VCaP (cell line): ENCODE measurements at regions not wholly inside any gene's neighbourhood (a gene's known extent, or its start where the extent isn't known, plus 50 kb on each side); places are given as distances from the start of the nearest gene placed in this dataset.

Source experiments
- H3K27ac ChIP-seq: fragments of 450-650 bp; 2 replicates; pipeline ENCODE4 v1.5.1; 2017
- CTCF ChIP-seq: fragments of 450-650 bp; conservative IDR thresholded peaks from 2 replicates; pipeline ENCODE4 v1.5.1; 2017; ENCODE audit warnings: mild to moderate bottlenecking, moderate library complexity

DNA sequence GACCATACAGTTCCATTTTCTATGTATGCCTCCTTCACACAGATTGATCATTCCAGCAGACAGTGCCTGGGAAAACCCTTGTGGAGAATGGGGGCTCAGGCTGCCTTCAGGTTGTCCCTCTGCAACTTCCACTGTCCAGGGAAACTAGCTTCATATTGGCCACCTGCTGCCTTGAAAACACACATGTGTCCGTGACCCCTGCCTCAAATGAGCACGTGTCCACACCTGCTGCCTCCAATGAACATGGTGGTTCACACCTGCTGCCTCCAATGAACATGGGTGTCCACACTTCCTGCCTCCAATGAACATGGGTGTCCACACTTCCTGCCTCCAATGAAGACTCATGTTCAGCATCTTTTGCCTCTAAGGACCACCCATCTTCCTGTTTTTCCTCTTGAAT, 185.4 kb upstream of the ADCY2 start:
- no peak for TF ChIP-seq CTCF
- peak overlapping the region; percentile 83 for H3K27ac ChIP-seq

GRCh38 chr5:7213525-7213924, 182.4 kb upstream of the ADCY2 start:
- no peak overlapping the region for H3K27ac ChIP-seq
- no peak for TF ChIP-seq CTCF

- no peak for TF ChIP-seq CTCF
- no peak overlapping the region for H3K27ac ChIP-seq
These were observed 181.0 kb upstream of the ADCY2 start for GRCh38 chr5:7214906-7215416.

GRCh38 chr5:7218141-7218540, 177.8 kb upstream of the ADCY2 start:
- no peak for TF ChIP-seq CTCF
- no peak overlapping the region for H3K27ac ChIP-seq

GRCh38 chr5:7220156-7220555, 175.8 kb upstream of the ADCY2 start:
- TF ChIP-seq CTCF, result no peak

GRCh38 chr5:7221041-7221440, 174.9 kb upstream of the ADCY2 start:
- TF ChIP-seq CTCF, result no peak
- no peak overlapping the region for H3K27ac ChIP-seq

More at GRCh38 chr5:7220156-7220555, 175.8 kb upstream of the ADCY2 start:
- no peak overlapping the region for H3K27ac ChIP-seq

DNA sequence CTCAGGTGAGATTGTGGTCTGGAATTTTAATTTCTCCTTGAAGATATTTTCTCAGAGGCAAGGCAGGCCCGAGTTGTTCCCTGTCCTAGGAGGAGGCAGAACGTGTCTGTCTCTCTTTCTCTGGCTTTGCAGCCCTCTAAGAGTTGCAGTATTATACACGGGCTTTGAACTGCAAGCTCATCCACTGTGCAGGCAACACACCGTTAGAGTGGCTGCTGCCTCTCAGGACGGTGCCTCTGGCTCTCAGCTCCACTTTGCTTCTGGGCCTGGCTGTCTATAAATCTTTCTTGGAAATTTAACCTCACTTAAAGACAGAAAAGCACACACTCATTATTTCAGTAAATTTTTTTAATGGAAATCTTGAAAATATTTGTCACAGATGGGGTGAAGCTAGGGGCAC, 170.1 kb upstream of the ADCY2 start:
- no peak overlapping the region for H3K27ac ChIP-seq
- TF ChIP-seq CTCF, result no peak
